ENCODE measurements at regions not wholly inside any gene's neighbourhood (a gene's known extent, or its start where the extent isn't known, plus 50 kb on each side); places are given as distances from the start of the nearest gene placed in this dataset.

GRCh38 chr9:134271338-134272301 is 54.6 kb upstream of the RXRA start:
- no peak for DNase-seq (ENCODE audit: low read depth)

GRCh38 chr9:134272302-134273023 is 53.8 kb upstream of the RXRA start:
- DNase-seq (ENCODE audit: low read depth) = no peak

- DNase-seq (ENCODE audit: low read depth) = no peak
Observed at GRCh38 chr9:134273647-134274046, 52.6 kb upstream of the RXRA start.

GRCh38 chr9:134275375-134275774 is 50.9 kb upstream of the RXRA start:
- no peak for DNase-seq (ENCODE audit: low read depth)

GRCh38 chr9:134276453-134277245 is 49.6 kb upstream of the RXRA start:
- DNase-seq (ENCODE audit: low read depth) = no peak

Data from LHCN-M2 (cell line).